Right atrium auricular region (tissue), 2 donors: ENCODE measurements at regions not wholly inside any gene's neighbourhood (a gene's known extent, or its start where the extent isn't known, plus 50 kb on each side); places are given as distances from the start of the nearest gene placed in this dataset.

Source experiments
- DNase-seq: peaks from one replicate; pipeline ENCODE4 v3.0.0-alpha.2; 2019; ENCODE audit warnings: low spot score
- H3K27ac ChIP-seq, 2 donors: fragments of 200-600 bp; sonication (generic); 1 replicate in 1 of 2; 2 replicates in 1 of 2; pipeline ENCODE4 v1.5.1; 2016 to 2019
- H3K27me3 ChIP-seq, 2 donors: fragments of 200-600 bp; sonication (generic); one replicate each; pipeline versions ENCODE4 v1.5.1 to v1.6.0; 2017 to 2019
- H3K36me3 ChIP-seq: fragments of 200-600 bp; sonication (generic); one replicate; pipeline ENCODE4 v1.5.1; 2016
- H3K4me1 ChIP-seq, 2 donors: fragments of 200-600 bp; sonication (generic); one replicate each; pipeline versions ENCODE4 v1.5.1 to v1.6.0; 2017 to 2019
- H3K4me3 ChIP-seq, 2 donors: fragments of 200-600 bp; sonication (generic); 1 replicate in 1 of 2; 2 replicates in 1 of 2; pipeline ENCODE4 v1.5.1; 2017 to 2019; ENCODE audit warnings: mild to moderate bottlenecking in 1 of 2, moderate library complexity in 1 of 2
- H3K9me3 ChIP-seq, 2 donors: fragments of 200-600 bp; sonication (generic); one replicate each; pipeline ENCODE4 v1.5.1; 2019
- TF ChIP-seq, protein P1 (sequence below), 2 donors: fragments of 200-600 bp; sonication (generic); IDR thresholded peaks; one replicate each; pipeline ENCODE4 v1.5.1; 2019; ENCODE audit warnings: antibody characterized with exemption in 2 of 2

DNA sequence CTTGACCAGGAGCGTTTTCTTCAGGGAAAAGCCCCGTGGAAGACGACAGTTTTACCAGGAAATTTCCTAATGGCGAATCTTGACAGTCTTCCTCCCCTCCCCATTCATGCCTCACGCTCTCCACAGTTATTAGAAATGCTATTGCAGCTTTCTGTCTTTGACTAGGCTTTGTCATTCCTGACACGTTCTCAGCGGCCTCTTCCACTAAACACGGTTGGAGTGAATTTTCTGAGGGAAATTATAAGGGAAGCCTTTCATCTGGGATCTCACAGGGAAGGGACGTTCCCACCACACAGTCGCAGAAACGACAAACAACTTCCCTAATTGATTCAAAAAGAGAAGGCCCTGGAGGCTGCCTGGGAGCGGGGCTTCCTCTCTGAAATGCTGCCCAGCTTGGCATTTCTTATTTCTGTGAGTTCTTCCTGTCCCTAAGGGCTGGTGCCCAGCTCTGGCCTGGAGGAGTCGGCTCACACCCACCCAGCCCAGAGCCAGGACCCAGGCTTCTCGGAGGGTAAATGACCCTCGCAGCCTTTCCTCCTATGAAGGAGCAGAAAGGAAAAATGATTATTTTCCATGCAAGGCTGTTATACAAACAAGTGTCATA is 57.1 kb upstream of the PPP1R26 start:
- no peak overlapping the region for H3K4me3 ChIP-seq
- no peak for DNase-seq
- H3K27me3 ChIP-seq = no peaks in the 10 kb centered on the region
- no peaks in the 10 kb centered on the region for H3K36me3 ChIP-seq
- TF ChIP-seq, protein P1, sequence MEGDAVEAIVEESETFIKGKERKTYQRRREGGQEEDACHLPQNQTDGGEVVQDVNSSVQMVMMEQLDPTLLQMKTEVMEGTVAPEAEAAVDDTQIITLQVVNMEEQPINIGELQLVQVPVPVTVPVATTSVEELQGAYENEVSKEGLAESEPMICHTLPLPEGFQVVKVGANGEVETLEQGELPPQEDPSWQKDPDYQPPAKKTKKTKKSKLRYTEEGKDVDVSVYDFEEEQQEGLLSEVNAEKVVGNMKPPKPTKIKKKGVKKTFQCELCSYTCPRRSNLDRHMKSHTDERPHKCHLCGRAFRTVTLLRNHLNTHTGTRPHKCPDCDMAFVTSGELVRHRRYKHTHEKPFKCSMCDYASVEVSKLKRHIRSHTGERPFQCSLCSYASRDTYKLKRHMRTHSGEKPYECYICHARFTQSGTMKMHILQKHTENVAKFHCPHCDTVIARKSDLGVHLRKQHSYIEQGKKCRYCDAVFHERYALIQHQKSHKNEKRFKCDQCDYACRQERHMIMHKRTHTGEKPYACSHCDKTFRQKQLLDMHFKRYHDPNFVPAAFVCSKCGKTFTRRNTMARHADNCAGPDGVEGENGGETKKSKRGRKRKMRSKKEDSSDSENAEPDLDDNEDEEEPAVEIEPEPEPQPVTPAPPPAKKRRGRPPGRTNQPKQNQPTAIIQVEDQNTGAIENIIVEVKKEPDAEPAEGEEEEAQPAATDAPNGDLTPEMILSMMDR (IDR thresholded peaks at IDR 0.05) = no peak
- peaks cover 0 to 13% of the 10 kb centered on the region in 2 donors for H3K9me3 ChIP-seq
- H3K4me1 ChIP-seq = no peaks in the 10 kb centered on the region
- H3K27ac ChIP-seq = no peak overlapping the region

DNA sequence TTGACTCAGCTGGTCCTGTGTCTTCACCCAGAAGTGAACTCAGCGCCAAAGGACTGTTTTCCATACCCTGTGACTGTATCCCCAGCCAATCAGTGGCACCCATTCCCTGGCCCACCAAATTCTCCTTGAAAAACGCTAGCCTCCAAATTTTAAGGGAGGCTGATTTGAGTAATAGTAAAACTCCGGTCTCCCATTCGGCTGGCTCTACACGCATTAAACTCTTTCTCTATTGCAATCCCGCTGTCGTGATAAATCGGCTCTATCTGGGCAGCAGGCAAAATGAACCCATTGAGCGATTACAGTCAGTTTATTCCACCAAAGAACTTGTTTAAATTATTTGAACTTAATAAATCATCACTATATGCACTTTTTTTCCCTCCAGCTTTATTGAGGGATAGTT is 55.9 kb upstream of the PPP1R26 start:
- Histone ChIP-seq H3K27me3 (no peaks in the 10 kb centered on the region), H3K27ac (no peak overlapping the region), H3K36me3 (no peaks in the 10 kb centered on the region), H3K9me3 (peaks cover 0 to 14% of the 10 kb centered on the region in 2 donors), H3K4me1 (no peaks in the 10 kb centered on the region), H3K4me3 (no peak overlapping the region)
- no peak for DNase-seq
- TF ChIP-seq, protein P1 (IDR thresholded peaks at IDR 0.05) = no peak
